Type B pancreatic cell (in vitro differentiated cells): ENCODE measurements at regions not wholly inside any gene's neighbourhood (a gene's known extent, or its start where the extent isn't known, plus 50 kb on each side); places are given as distances from the start of the nearest gene placed in this dataset.

Experiments
- DNase-seq: peaks from one replicate; pipeline ENCODE4 v3.0.0; 2021; ENCODE audit warnings: mixed read lengths; ENCODE audit not compliant: unreplicated experiment; ENCODE audit errors: extremely low spot score
- H3K27ac Mint-ChIP-seq: 2 replicates; pipeline ENCODE4 v1.8.0; 2021; ENCODE audit warnings: mild to moderate bottlenecking, mixed read lengths
- H3K27me3 Mint-ChIP-seq: 2 replicates; pipeline ENCODE4 v1.8.0; 2021; ENCODE audit warnings: mixed read lengths
- H3K36me3 Mint-ChIP-seq: 2 replicates; pipeline ENCODE4 v1.8.0; 2021; ENCODE audit warnings: mixed read lengths
- H3K4me1 Mint-ChIP-seq: one replicate; pipeline ENCODE4 v1.8.0; 2021; ENCODE audit warnings: mixed read lengths; ENCODE audit not compliant: unreplicated experiment
- H3K4me3 Mint-ChIP-seq: 2 replicates; pipeline ENCODE4 v1.8.0; 2021; ENCODE audit warnings: mild to moderate bottlenecking, mixed read lengths
- H3K9me3 Mint-ChIP-seq: 2 replicates; pipeline ENCODE4 v1.8.0; 2021; ENCODE audit warnings: mixed read lengths
- CTCF ChIP-seq: fragments of 200-600 bp; sonication (generic); conservative IDR thresholded peaks from 2 replicates; pipeline ENCODE4 v1.5.0; 2021; ENCODE audit warnings: antibody characterized with exemption, mild to moderate bottlenecking

GRCh38 chr21:17979763-17980162, 160.6 kb upstream of the C21orf91 start:
- H3K36me3 Mint-ChIP-seq = no peaks in the 10 kb centered on the region
- TF ChIP-seq CTCF = no peak
- no peaks in the 10 kb centered on the region for H3K4me1 Mint-ChIP-seq
- H3K4me3 Mint-ChIP-seq = no peak overlapping the region
- no peak overlapping the region for H3K27ac Mint-ChIP-seq
- no peaks in the 10 kb centered on the region for H3K9me3 Mint-ChIP-seq
- DNase-seq = no peak
- no peaks in the 10 kb centered on the region for H3K27me3 Mint-ChIP-seq

GRCh38 chr21:17978895-17979294, 159.7 kb upstream of the C21orf91 start:
- no peak for DNase-seq
- Mint-ChIP-seq H3K4me3 (no peak overlapping the region), H3K9me3 (no peaks in the 10 kb centered on the region), H3K27me3 (no peaks in the 10 kb centered on the region), H3K36me3 (no peaks in the 10 kb centered on the region), H3K27ac (no peak overlapping the region), H3K4me1 (no peaks in the 10 kb centered on the region)
- no peak for TF ChIP-seq CTCF

- no peak for TF ChIP-seq CTCF
- no peak overlapping the region for H3K4me3 Mint-ChIP-seq
- no peaks in the 10 kb centered on the region for H3K9me3 Mint-ChIP-seq
- no peak for DNase-seq
- no peaks in the 10 kb centered on the region for H3K27me3 Mint-ChIP-seq
- H3K4me1 Mint-ChIP-seq = no peaks in the 10 kb centered on the region
- no peaks in the 10 kb centered on the region for H3K36me3 Mint-ChIP-seq
- H3K27ac Mint-ChIP-seq = no peak overlapping the region
These were observed 157.5 kb upstream of the C21orf91 start for GRCh38 chr21:17976691-17977090.

- H3K27me3 Mint-ChIP-seq = no peaks in the 10 kb centered on the region
- no peak for DNase-seq
- H3K9me3 Mint-ChIP-seq = no peaks in the 10 kb centered on the region
- no peaks in the 10 kb centered on the region for H3K4me1 Mint-ChIP-seq
- no peak for TF ChIP-seq CTCF
- no peaks in the 10 kb centered on the region for H3K36me3 Mint-ChIP-seq
- H3K27ac Mint-ChIP-seq = no peak overlapping the region
- no peak overlapping the region for H3K4me3 Mint-ChIP-seq
These were observed 157.0 kb upstream of the C21orf91 start for GRCh38 chr21:17976139-17976538.

- no peaks in the 10 kb centered on the region for H3K9me3 Mint-ChIP-seq
- H3K27me3 Mint-ChIP-seq = no peaks in the 10 kb centered on the region
- TF ChIP-seq CTCF = no peak
- no peak overlapping the region for H3K27ac Mint-ChIP-seq
- no peak for DNase-seq
- no peaks in the 10 kb centered on the region for H3K36me3 Mint-ChIP-seq
- H3K4me1 Mint-ChIP-seq = peaks cover 8% of the 10 kb centered on the region
- no peak overlapping the region for H3K4me3 Mint-ChIP-seq
These were observed 148.2 kb upstream of the C21orf91 start for GRCh38 chr21:17967319-17967718.

- no peaks in the 10 kb centered on the region for H3K9me3 Mint-ChIP-seq
- TF ChIP-seq CTCF = no peak
- H3K36me3 Mint-ChIP-seq = no peaks in the 10 kb centered on the region
- no peak overlapping the region for H3K4me3 Mint-ChIP-seq
- no peak for DNase-seq
- H3K4me1 Mint-ChIP-seq = peaks cover 8% of the 10 kb centered on the region
- H3K27me3 Mint-ChIP-seq = no peaks in the 10 kb centered on the region
- H3K27ac Mint-ChIP-seq = no peak overlapping the region
These were observed 145.6 kb upstream of the C21orf91 start for GRCh38 chr21:17964716-17965115.
